Esophagus (tissue), 2 donors: ENCODE measurements at regions not wholly inside any gene's neighbourhood (a gene's known extent, or its start where the extent isn't known, plus 50 kb on each side); places are given as distances from the start of the nearest gene placed in this dataset.

Source experiments
- H3K27ac ChIP-seq, 2 donors: one replicate each; pipeline ENCODE4 v1.5.1; 2013; ENCODE audit warnings: low read depth in 2 of 2, mild to moderate bottlenecking in 2 of 2, inconsistent platforms in 1 of 2, low read length in 1 of 2, moderate library complexity in 1 of 2
- H3K27me3 ChIP-seq, 2 donors: one replicate each; pipeline ENCODE4 v1.6.1; 2013; ENCODE audit warnings: low read length in 2 of 2, control low read depth in 1 of 2, mild to moderate bottlenecking in 1 of 2; ENCODE audit not compliant: insufficient read depth in 2 of 2, control insufficient read depth in 1 of 2
- H3K36me3 ChIP-seq, 2 donors: one replicate each; pipeline ENCODE4 v1.6.1; 2013; ENCODE audit warnings: low read length in 1 of 2; ENCODE audit not compliant: control insufficient read depth in 2 of 2, insufficient read depth in 2 of 2
- H3K4me1 ChIP-seq, 2 donors: one replicate each; pipeline ENCODE4 v1.6.1; 2013; ENCODE audit warnings: low read length in 1 of 2; ENCODE audit not compliant: control insufficient read depth in 2 of 2, insufficient read depth in 2 of 2
- H3K4me3 ChIP-seq, 2 donors: one replicate each; pipeline ENCODE4 v1.5.1; 2013; ENCODE audit warnings: low read length in 2 of 2, mild to moderate bottlenecking in 2 of 2, low read depth in 1 of 2, moderate library complexity in 1 of 2
- H3K9me3 ChIP-seq, 2 donors: one replicate each; pipeline ENCODE4 v1.6.1; 2013; ENCODE audit warnings: mild to moderate bottlenecking in 2 of 2, low read depth in 1 of 2, low read length in 1 of 2, moderate library complexity in 1 of 2; ENCODE audit not compliant: control insufficient read depth in 2 of 2, insufficient read depth in 1 of 2
- WGBS, 2 donors: extraction: QIAGEN DNeasy Blood & Tissue Kit; methylation state at CpG; one replicate each; pipeline ENCODE4 v1.1.7; 2013; 5-methylcytosine and 5-hydroxymethylcytosine counted together
- donor health status: healthy with polysubstance abuse.
- donor health status: Bipolar disorder and iron deficiency.

- Histone ChIP-seq H3K4me1 (no peaks in the 10 kb centered on the region), H3K4me3 (no peak overlapping the region), H3K27ac (no peak overlapping the region), H3K36me3 (no peaks in the 10 kb centered on the region), H3K9me3 (no peaks in the 10 kb centered on the region), H3K27me3 (no peaks in the 10 kb centered on the region)
Observed at GRCh38 chr3:99188936-99189335, 287.4 kb upstream of the DCBLD2 start.

- 88% methylated on average over 2 of the region's 2 CpGs for WGBS, 2 donors
- H3K36me3 ChIP-seq = no peaks in the 10 kb centered on the region
Observed at GRCh38 chr3:99186016-99186415, 284.5 kb upstream of the DCBLD2 start.

GRCh38 chr3:99176169-99176964, 274.9 kb upstream of the DCBLD2 start:
- Histone ChIP-seq H3K27ac (no peak overlapping the region), H3K4me3 (no peak overlapping the region), H3K4me1 (no peaks in the 10 kb centered on the region), H3K9me3 (no peaks in the 10 kb centered on the region), H3K36me3 (no peaks in the 10 kb centered on the region), H3K27me3 (no peaks in the 10 kb centered on the region)
- WGBS, 2 donors = 56 to 61% methylated on average over 4 of the region's 4 CpGs

More at GRCh38 chr3:99186016-99186415, 284.5 kb upstream of the DCBLD2 start:
- no peaks in the 10 kb centered on the region for H3K9me3 ChIP-seq
- no peak overlapping the region for H3K27ac ChIP-seq
- H3K4me1 ChIP-seq = no peaks in the 10 kb centered on the region
- no peak overlapping the region for H3K4me3 ChIP-seq
- H3K27me3 ChIP-seq = no peaks in the 10 kb centered on the region

- Histone ChIP-seq H3K4me1 (no peaks in the 10 kb centered on the region), H3K27ac (no peak overlapping the region), H3K9me3 (no peaks in the 10 kb centered on the region), H3K36me3 (no peaks in the 10 kb centered on the region), H3K4me3 (no peak overlapping the region), H3K27me3 (no peaks in the 10 kb centered on the region)
- 48 to 58% methylated on average over 4 of the region's 4 CpGs for WGBS, 2 donors
Observed at GRCh38 chr3:99175276-99175812, 273.8 kb upstream of the DCBLD2 start.

GRCh38 chr3:99172736-99173657, 271.5 kb upstream of the DCBLD2 start:
- H3K9me3 ChIP-seq = no peaks in the 10 kb centered on the region
- no peak overlapping the region for H3K27ac ChIP-seq
- WGBS, 2 donors = 49 to 56% methylated on average over 5 of the region's 5 CpGs
- no peaks in the 10 kb centered on the region for H3K4me1 ChIP-seq
- no peaks in the 10 kb centered on the region for H3K27me3 ChIP-seq
- H3K36me3 ChIP-seq = no peaks in the 10 kb centered on the region
- no peak overlapping the region for H3K4me3 ChIP-seq

GRCh38 chr3:99171800-99172199, 270.3 kb upstream of the DCBLD2 start:
- H3K36me3 ChIP-seq = no peaks in the 10 kb centered on the region
- no peaks in the 10 kb centered on the region for H3K9me3 ChIP-seq
- H3K4me3 ChIP-seq = no peak overlapping the region
- no peak overlapping the region for H3K27ac ChIP-seq
- 84 to 91% methylated on average over 4 of the region's 4 CpGs for WGBS, 2 donors
- H3K27me3 ChIP-seq = no peaks in the 10 kb centered on the region
- no peaks in the 10 kb centered on the region for H3K4me1 ChIP-seq

- WGBS, 2 donors = 88 to 91% methylated on average over 6 of the region's 6 CpGs
- Histone ChIP-seq H3K9me3 (no peaks in the 10 kb centered on the region), H3K27me3 (no peaks in the 10 kb centered on the region)
Observed at GRCh38 chr3:99170867-99171517, 269.5 kb upstream of the DCBLD2 start.

GRCh38 chr3:99167071-99167470, 265.6 kb upstream of the DCBLD2 start:
- Histone ChIP-seq H3K4me3 (no peak overlapping the region), H3K36me3 (no peaks in the 10 kb centered on the region), H3K4me1 (no peaks in the 10 kb centered on the region), H3K27ac (no peak overlapping the region), H3K9me3 (no peaks in the 10 kb centered on the region), H3K27me3 (no peaks in the 10 kb centered on the region)

More at GRCh38 chr3:99170867-99171517, 269.5 kb upstream of the DCBLD2 start:
- Histone ChIP-seq H3K27ac (no peak overlapping the region), H3K36me3 (no peaks in the 10 kb centered on the region), H3K4me1 (no peaks in the 10 kb centered on the region), H3K4me3 (no peak overlapping the region)

- 77 to 85% methylated on average over 3 of the region's 3 CpGs for WGBS, 2 donors
- Histone ChIP-seq H3K4me3 (no peak overlapping the region), H3K9me3 (peaks cover 5 to 6% of the 10 kb centered on the region in 2 donors), H3K4me1 (no peaks in the 10 kb centered on the region), H3K36me3 (no peaks in the 10 kb centered on the region), H3K27me3 (no peaks in the 10 kb centered on the region), H3K27ac (no peak overlapping the region)
Observed at GRCh38 chr3:99163314-99163713, 261.8 kb upstream of the DCBLD2 start.
